Left lung (tissue), 4 donors: ENCODE measurements at regions not wholly inside any gene's neighbourhood (a gene's known extent, or its start where the extent isn't known, plus 50 kb on each side); places are given as distances from the start of the nearest gene placed in this dataset.

Source experiments
- ATAC-seq: fragments of 200-7000 bp; cut with Tn5 transposase; one replicate; pipeline ENCODE4 v1.9.1; 2020; ENCODE audit warnings: moderate library complexity
- DNase-seq, 4 donors: peaks; one replicate each; pipeline ENCODE4 v3.0.0-alpha.2; 2013 to 2020
- H3K27ac ChIP-seq, 2 donors: fragments of 200-600 bp; sonication (generic) in 1 of 2; one replicate each; pipeline versions ENCODE4 v1.5.0 to v1.8.0; 2020 to 2021
- H3K27me3 ChIP-seq, 2 donors: fragments of 200-600 bp; sonication (generic) in 1 of 2; one replicate each; pipeline versions ENCODE4 v1.5.0 to v1.8.0; 2020 to 2021
- H3K36me3 ChIP-seq, 2 donors: fragments of 200-600 bp; sonication (generic) in 1 of 2; one replicate each; pipeline versions ENCODE4 v1.5.0 to v1.8.0; 2020 to 2021
- H3K4me1 ChIP-seq, 2 donors: fragments of 200-600 bp; one replicate each; pipeline ENCODE4 v1.8.0; 2021
- H3K4me3 ChIP-seq, 2 donors: fragments of 200-600 bp; sonication (generic) in 1 of 2; one replicate each; pipeline versions ENCODE4 v1.5.0 to v1.8.0; 2020 to 2021; ENCODE audit warnings: mild to moderate bottlenecking in 1 of 2
- H3K9me3 ChIP-seq, 2 donors: fragments of 200-600 bp; sonication (generic) in 1 of 2; one replicate each; pipeline versions ENCODE4 v1.5.0 to v1.8.0; 2020 to 2021
- intact Hi-C, 2 donors: fragments of 100-400 bp; cut with DNase I; formaldehyde crosslinking; loops; one replicate each; pipeline versions ENCODE4 v1.11.2 to v1.14.2; 2022
- TF ChIP-seq, protein P1 (sequence below), 2 donors: fragments of 200-600 bp; sonication (generic) in 1 of 2; IDR thresholded peaks; one replicate each; pipeline versions ENCODE4 v1.5.0 to v1.8.0; 2021; ENCODE audit warnings: antibody characterized with exemption in 2 of 2
- donor health status: DM: no; HTN: yes; CAD: no.
- donor health status: DM: no; HTN: no; CAD: no.

DNA sequence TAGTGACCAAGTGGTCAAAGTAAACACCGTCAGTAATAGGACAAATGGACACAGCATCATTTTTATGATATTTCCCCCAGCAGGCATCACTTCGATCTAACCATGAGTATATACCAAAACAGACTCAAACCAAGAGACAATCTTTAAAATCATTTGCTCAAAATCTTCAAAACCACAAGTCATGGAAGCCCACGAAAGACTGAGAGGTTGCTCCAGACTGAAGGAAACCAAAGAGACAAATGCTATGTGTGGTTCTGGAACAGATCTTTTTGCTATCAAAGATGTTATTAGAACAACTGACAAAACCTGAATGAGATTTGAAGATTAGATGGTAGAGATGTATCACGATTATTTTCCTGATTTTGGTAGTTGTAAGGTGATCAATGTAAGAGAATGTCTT, 197.7 kb downstream of the TBXT start:
- DNase-seq, result no peak
- intact Hi-C loops, result no loop called here
- H3K27ac ChIP-seq, result no peak overlapping the region
- no peak for ATAC-seq
- TF ChIP-seq, protein P1, sequence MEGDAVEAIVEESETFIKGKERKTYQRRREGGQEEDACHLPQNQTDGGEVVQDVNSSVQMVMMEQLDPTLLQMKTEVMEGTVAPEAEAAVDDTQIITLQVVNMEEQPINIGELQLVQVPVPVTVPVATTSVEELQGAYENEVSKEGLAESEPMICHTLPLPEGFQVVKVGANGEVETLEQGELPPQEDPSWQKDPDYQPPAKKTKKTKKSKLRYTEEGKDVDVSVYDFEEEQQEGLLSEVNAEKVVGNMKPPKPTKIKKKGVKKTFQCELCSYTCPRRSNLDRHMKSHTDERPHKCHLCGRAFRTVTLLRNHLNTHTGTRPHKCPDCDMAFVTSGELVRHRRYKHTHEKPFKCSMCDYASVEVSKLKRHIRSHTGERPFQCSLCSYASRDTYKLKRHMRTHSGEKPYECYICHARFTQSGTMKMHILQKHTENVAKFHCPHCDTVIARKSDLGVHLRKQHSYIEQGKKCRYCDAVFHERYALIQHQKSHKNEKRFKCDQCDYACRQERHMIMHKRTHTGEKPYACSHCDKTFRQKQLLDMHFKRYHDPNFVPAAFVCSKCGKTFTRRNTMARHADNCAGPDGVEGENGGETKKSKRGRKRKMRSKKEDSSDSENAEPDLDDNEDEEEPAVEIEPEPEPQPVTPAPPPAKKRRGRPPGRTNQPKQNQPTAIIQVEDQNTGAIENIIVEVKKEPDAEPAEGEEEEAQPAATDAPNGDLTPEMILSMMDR (IDR thresholded peaks at IDR 0.05), result no peak
- no peaks in the 10 kb centered on the region for H3K4me1 ChIP-seq
- H3K4me3 ChIP-seq, result no peak overlapping the region
- no peaks in the 10 kb centered on the region for H3K9me3 ChIP-seq
- H3K36me3 ChIP-seq, result no peaks in the 10 kb centered on the region
- H3K27me3 ChIP-seq, result no peaks in the 10 kb centered on the region

DNA sequence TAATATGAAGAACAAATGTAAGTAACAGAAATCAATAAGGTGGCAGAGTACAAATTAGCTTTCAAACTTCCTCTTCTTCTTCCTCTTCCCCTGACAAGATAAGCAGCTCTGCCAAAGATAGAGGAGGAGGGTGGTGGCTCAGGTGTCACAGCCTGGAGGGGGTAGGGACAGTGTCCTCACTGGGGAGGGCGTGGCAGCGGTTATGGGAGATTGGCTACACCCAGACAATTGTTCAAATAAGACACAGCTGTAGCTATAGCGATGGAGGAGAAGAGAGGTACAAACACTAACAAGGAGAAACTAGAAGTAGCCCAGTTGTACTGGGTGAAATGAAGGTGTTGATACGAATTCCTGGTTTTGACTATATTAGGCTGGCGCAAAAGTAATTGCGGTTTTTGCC, 198.5 kb downstream of the TBXT start:
- H3K27me3 ChIP-seq, result no peaks in the 10 kb centered on the region
- no peak for DNase-seq
- no peaks in the 10 kb centered on the region for H3K9me3 ChIP-seq
- no peak for ATAC-seq
- intact Hi-C loops, result no loop called here
- H3K4me3 ChIP-seq, result no peak overlapping the region
- H3K36me3 ChIP-seq, result no peaks in the 10 kb centered on the region
- H3K27ac ChIP-seq, result no peak overlapping the region
- H3K4me1 ChIP-seq, result no peaks in the 10 kb centered on the region
- TF ChIP-seq, protein P1 (IDR thresholded peaks at IDR 0.05), result no peak

DNA sequence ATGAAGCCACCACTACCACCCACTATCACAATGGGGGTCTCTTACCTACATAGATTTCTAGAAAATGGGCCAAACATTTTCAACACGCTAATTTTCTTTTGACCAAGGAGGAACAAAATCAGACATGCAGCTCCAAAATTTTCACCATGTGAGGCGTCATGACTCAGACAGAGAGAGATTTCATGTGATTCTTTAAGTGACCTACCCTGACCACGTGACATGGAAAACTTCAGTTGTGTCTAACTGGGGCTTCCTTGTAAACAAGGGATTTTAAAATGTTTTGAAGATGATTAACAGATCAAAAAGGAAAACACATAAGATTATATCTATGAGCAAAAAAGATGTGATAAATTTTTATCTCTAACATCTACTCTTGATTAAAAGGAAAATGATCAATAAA, 199.2 kb downstream of the TBXT start:
- DNase-seq (no peak), ATAC-seq (no peak)
- intact Hi-C loops, result no loop called here
- no peaks in the 10 kb centered on the region for H3K9me3 ChIP-seq
- no peaks in the 10 kb centered on the region for H3K4me1 ChIP-seq
- H3K27me3 ChIP-seq, result no peaks in the 10 kb centered on the region
- H3K36me3 ChIP-seq, result no peaks in the 10 kb centered on the region
- TF ChIP-seq, protein P1 (IDR thresholded peaks at IDR 0.05), result no peak
- no peak overlapping the region for H3K4me3 ChIP-seq
- H3K27ac ChIP-seq, result no peak overlapping the region

DNA sequence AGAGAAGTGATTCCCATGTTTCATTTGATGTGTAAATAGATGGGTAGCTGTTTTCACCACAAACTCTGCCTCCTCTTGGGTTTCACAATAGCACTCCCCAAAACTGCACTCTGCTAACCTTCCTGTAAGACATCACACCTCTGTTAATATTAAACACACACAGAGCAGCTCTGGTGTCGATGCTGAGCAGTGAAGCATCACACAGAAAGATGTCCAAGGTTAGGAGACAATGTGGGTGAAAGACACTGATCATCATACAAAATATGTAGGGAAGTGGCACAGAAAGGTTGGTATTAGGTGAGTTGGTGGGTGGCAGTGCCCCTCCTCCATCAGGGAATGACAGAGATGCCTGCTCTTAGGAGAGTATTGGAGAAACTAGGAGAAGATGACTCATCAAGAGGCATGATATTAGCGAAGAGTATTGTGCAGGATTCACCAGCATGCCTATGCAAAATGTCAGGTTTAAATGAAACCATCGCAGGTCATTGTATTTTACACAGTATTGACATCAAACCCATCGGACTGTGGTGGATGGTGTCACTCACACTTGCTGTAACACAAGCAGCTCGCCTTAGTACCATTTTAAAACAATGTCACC, 199.7 kb downstream of the TBXT start:
- ATAC-seq, result no peak
- TF ChIP-seq, protein P1 (IDR thresholded peaks at IDR 0.05), result no peak
- Histone ChIP-seq H3K9me3 (no peaks in the 10 kb centered on the region), H3K4me1 (no peaks in the 10 kb centered on the region), H3K27me3 (no peaks in the 10 kb centered on the region), H3K4me3 (no peak overlapping the region), H3K36me3 (no peaks in the 10 kb centered on the region), H3K27ac (no peak overlapping the region)
- intact Hi-C loops, result no loop called here
- DNase-seq, result no peak

DNA sequence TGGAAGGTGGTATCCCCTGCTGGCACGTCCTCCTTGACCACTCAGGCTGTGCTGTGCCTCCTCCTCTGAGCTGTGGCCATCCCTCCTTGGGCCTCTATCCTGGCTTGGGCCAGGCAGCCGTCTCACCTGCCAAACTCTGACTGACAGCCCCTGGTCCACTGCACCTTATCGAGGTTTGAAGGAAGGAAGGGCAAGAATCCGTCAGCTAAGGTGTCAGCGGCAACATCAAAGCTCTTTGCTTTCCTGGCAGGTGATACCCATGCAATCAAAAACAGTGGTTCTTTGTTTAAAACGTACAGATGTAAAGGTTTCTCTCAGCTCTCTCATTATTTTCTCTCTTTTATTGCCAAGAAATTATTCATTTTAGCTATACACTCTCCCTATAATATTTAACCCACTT, 203.9 kb downstream of the TBXT start:
- Histone ChIP-seq H3K36me3 (no peaks in the 10 kb centered on the region), H3K4me3 (no peak overlapping the region), H3K4me1 (no peaks in the 10 kb centered on the region), H3K27ac (no peak overlapping the region), H3K9me3 (no peaks in the 10 kb centered on the region), H3K27me3 (no peaks in the 10 kb centered on the region)
- ATAC-seq, result no peak
- intact Hi-C loops, result no loop called here
- DNase-seq, result no peak
- TF ChIP-seq, protein P1 (IDR thresholded peaks at IDR 0.05), result no peak
